HuH-7.5 (cell line): ENCODE measurements at regions not wholly inside any gene's neighbourhood (a gene's known extent, or its start where the extent isn't known, plus 50 kb on each side); places are given as distances from the start of the nearest gene placed in this dataset.

Experiments
- DNase-seq: peaks from one replicate; pipeline ENCODE4 v3.0.0; 2011; ENCODE audit warnings: low spot score

DNA sequence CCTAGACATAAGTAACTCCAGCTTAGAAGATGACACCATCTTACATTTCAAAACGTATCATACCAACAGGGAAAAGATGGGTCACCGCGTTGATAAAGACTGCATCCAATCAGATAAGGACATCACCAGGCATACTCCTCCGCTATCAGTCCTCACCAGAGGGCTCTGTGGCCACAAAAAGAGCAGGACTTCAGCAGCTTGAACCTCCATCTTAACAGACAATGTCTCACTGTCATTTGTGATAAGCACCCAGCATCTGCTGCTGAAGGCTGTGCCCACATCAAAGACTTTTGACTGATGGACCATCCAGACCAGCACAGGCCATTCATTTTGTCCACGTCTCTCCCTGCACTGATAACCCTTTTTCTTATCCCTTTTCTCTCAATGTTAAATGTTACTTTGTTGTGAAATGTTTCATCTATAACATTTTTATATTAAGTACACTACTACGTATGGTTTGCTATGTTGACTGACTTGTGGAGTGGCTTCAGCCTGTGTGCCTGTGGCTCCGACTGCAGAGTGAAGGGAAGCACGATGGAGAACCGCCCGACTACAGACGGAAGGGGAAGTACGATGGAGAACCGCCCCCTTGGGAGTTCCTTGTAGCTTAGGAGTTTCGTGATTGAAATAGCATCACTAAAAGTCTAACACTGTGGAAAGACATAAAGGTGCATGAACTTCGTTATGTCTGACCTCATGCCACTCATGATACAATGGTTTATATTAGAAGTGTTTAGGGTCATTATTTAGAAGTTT is 595.4 kb upstream of the AGA start:
- no peak for DNase-seq

DNA sequence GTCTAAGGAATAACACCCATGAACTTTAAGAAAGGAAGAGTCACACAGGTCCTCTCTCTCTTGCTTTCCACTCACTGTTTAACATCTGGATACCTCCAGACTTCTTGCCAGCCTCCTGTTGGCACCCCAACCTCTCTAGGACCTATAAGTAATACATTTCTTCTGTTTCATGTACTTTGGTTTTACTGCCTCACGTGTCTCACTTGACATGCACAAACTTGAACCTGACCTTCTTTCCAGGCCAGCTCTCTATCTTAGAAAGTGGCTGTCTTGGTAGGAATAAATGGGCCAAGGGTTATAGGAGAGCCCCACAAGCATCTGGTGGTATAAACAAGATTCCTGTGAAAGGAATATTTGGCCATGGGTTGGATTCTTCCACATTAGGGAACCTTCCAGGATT is 614.8 kb upstream of the AGA start:
- no peak for DNase-seq

DNA sequence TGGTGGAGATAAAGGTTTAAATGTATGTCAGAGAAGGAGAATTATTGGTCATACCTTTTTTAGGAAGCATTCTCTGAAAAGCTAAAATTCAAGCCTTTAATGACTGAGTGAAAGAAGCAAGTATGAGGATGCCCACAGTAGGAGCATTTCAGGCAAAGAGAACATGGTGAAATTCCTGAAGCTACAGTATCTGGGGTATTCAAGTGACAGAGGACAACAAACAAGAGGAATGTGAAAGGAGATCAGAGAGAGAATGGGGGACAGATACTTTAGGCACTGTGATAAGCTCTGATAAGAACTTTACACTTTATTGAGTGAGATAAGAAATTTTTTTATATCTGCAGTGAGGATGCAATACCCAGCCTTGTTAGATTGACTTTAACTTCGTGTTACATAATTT is 621.3 kb upstream of the AGA start:
- DNase-seq = no peak

DNA sequence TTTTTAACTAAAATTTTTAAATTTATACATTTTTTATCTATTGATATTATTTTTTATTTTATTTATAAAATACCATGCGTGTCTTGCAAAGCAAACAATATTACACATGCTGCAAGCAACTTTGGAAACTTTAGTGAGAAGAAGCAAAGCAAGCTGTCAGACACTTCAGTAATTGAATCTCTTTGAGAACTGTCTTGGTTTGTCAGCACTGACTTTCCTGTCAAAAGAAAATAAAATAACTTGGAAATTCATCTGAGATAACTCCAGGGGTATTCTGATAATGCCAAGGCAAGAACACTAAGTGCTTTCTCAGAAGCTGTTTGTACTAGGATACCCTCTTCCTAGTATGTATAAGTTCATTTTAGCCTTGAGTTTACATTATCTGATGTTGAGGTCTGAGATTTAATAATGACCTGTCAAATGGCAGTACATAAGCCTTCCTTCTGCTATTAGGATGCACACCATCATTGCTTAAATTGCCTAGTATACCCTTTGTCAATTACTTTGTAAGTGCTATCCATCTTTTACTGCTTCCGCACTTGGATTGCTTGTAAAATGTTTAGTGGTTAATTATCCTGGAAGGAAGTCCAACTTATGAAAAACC is 624.2 kb upstream of the AGA start:
- DNase-seq = no peak

DNA sequence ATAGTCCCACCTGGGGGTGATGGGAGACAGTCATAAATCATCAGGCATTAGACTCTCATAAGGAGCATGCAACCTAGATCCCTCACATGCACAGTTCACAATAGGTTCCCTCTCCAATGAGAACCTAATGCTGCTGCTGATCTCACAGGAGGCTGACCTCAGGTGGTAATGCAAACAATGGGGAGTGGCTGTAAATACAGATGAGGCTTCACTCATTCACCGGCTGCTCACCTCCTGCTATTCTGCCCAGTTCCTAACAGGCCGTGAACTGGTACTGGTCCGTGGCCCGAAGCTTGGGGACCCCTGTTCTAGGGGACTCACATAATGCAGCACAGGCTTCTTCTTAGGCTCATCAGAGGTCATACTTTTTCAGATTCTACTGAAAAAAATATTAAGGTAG is 625.9 kb upstream of the AGA start:
- no peak for DNase-seq

DNA sequence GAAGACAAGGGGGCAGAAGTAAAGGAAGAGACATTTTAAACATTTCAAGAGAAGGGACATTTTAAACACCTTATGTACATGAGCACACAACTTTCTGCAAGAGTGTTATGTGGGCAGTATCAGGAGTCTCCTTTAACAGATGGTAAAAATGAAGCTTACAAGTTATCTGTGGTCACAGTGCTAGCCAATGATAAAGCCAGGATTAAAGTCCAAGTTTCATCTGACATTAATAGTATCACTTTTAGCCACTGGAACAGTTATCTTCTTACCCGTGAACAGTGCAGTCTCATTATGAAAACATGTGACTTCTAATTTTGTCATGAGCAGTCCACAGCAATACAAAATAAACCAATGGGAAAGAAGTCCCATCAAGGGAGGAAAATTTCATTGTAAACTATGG is 627.9 kb upstream of the AGA start:
- no peak for DNase-seq

DNA sequence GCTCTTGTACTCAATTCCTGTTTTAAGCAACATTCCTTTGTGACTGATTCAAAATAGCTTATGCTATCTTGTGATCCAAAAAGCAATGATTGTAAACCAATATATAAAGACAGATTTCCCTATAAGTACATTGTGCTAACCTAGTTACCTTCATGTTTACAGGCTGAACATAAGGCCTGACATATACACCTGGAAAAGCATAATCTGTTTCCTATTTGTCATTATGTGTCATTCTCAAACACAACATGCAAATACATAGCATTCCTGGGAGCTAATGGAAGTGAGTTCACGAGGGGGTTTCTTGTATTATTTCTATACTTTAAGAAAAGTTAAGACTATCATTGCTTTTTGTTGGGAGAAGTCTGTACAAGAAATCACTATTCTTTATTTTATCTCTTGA is 638.1 kb upstream of the AGA start:
- DNase-seq = no peak

DNA sequence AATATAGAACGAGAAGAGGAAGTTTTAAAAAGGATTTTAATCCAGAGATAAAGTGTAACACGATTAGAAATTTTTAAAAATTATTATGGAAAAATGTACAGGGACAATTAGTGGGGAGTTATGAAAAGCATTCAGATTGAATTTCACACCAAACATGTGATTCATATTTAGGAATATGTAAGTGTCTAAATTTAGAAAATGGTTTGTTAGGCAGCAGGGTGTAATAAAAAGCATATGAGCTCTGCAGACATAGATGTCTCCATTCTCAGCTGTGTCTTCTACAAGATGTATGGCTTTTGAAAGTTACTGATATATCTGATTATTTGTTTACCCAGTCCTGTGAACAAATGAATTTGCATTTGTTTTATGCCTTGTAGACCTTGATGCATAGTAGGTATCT is 638.9 kb upstream of the AGA start:
- DNase-seq = no peak

DNA sequence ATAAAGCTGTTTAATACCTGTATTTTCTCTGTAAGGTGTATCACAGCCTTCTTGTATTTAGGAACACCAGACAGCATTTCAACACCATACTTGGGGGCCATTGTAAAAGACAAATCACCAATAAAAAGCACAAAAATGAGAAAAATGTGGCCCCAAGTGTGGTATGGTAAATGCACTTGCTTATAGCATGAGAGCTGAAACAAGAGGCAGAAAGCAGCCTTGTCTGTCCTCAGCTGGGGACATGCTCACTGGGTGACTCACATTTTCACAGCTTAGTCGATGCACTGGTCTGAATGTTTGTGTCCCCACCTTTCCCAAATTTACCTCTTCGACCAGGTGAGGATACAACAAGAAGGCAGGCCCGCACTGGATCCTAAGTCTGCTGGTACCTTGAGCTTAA is 639.7 kb upstream of the AGA start:
- DNase-seq = no peak

DNA sequence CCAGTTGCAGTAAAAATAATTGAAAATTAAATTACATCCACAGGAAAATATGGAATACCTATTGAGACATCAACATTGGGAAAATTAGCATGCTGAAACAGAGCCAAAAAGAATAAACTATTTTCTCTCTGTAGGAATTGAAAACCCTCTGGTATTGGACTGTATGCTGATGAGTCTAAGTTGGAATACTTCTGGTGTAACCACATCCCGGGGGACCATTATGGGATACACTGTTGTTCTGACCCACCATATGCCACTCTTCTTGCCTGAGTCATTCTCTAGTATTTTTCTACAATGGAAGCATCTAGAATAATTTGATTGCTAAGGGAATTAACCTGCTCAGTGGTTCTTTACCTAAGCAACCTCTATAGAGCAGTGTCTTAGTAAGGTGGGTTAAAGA is 640.7 kb upstream of the AGA start:
- DNase-seq = no peak

DNA sequence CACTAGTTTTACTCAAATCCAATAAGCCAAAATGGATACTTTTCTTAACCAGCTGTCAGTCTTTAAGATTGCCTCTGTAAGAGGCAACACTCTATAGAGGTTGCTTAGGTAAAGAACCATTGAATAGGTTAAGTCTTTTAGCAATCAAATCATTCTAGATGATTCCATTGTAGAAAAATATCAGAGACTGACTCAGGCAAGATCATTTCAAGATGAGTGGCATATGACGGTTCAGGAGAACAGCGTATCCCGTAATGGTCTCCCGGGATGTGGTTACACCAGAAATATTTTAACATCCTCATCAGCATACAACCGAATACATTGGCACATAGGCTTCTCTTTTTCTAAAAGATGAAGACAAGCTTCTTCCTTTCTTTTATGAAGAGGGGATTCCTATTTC is 641.7 kb upstream of the AGA start:
- DNase-seq = no peak

DNA sequence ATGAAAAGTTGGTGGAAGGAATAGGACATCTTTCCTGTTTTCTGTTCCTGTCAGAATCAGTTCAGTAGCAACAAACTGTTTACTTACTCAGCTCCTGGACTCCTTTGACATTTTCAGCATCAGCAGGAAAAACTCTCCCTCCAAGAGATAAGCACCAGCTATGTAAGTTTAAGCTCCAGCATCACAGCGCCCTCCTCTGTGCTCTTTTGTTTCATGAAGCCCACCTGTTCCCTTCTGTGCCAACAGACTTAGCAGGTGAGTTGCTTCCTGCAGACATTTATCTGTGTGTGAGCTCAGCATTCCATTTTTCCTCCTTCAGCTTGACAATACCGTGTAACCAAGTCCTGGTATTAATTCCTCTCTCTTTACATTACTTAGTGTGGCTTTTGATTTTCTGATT is 644.1 kb upstream of the AGA start:
- no peak for DNase-seq

DNA sequence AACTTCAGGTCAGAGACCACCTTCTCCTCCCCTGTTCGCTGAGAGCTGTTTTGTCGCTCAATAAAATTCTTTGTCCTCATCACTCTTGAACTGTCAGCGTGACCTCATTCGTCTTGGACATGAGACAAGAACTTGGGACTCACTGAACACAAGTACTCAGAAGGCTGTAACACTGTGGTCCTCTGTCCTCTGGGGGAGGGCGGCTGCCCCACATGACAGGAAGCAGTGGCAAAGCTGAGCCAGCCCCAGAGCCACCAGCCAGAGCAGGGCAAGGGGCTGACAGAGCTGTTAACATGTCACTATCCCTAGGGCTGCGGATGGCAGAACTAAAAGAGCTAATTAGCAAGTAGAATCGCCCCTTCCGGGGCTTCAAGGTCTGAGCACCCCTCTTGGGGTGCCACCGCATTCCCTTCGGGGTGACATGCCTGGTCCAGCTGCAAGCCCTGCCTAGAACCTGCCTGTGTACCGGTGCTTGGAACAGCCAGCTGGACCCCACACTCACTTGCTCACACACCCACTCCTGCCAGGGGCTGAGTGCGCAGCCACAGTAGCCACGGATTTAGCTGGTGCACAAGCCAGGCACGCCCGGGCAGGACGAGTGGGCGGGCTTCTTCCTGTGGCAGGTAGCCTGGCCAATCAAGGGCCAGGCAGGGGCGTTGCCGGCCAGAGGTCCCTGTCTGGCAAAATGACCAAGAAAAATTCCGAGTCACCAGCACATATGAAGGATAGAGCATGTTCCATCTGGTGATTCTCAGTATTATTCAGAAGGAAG is 648.6 kb upstream of the AGA start:
- DNase-seq = no peak

DNA sequence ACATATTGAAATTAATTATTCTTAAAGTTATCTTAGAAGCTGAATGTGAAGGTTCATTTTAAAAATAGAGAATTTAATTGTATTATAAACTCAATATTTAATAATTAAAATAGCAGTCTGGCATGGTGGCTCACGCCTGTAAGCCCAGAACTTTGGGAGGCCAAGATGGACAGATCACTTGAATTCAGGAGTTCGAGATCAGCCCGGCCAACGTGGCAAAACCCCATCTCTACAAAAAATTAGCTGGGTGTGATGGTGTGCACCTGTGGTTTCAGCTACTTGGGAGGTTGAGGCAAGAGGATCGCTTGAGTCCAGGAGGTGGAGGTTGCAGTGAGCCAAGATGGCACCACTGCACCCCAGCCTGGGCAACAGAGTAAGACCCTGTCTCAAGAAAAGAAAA is 659.9 kb upstream of the AGA start:
- DNase-seq = no peak

DNA sequence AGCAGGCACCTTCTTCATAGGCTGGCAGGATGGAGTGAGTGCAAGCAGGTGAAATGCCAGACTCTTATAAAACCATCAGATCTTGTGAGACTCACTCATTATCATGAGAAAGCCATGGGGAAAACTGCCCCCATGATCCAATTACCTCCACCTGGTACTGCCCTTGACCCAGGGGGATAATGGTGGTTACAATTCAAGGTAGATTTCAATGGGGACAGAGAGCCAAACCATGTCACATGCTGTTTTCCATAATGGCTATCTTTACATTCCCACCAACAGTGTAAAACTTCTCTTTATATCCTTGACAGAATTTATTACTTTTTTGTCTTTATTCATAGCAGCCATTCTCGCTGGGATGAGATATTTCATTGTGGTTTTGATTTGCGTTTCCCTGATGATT is 663.0 kb upstream of the AGA start:
- DNase-seq = no peak

DNA sequence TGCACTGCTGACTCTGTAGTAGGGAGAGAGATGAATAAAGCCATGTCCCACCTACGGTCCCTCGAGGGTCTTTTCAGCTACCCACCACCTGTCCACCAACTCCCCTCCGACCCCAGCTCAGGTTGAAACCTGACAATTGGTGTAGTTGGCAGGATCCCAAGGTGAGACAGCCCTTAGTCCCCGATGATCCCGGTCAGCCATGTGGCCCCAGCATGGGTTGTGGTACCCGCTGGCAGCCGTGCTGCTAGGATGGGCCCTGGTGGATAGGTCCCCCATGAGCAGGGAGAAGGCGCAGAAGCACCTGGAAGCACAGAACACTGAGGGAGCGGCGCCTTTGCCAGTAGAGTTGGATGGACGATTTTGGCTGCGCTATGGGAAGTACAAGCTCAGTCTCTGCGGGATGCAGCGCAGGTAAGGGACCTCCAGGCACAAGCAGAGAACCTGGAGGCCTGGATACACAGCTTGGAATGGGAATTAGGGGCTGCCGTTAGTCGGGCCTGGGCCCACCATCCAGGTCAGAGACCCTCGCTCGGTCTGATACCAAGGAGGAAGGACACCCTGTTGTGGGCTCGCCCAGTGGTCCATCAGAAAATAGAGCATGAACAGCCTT is 694.6 kb upstream of the AGA start:
- DNase-seq = no peak

DNA sequence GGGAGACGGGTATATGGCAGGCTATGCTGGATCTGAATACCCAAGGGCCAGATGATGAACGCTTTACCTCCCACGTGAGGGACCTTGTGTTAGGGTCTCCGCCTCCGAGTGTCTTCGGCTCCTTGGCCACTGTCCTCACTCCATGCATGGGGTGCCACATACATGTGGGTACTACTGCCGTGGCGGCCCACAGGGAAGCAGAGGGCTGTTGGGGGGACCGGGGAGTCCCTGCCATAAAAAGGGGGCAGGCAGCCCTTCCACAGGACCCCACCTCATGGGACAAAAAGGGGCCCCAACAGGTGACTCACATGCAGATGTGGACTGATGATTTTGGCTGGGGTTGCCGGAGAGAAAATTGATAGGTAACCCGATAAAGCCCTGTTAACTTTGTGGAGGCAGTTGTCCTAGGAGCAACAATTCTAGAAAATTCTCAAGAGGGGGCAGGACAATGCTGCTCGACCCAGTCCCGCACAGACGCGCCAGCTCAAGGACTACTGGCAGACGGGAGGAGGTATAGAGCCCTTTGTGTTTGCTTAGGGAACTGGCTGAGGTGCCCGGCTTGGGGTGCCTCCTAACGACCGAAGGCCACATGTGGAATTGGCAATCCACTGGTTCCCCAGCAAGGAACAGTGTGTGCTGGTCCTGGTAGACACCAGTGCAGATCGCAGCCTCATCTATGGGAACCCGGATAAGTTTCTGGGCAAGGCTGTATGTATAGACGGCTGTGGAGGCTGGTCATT is 695.7 kb upstream of the AGA start:
- DNase-seq = no peak

DNA sequence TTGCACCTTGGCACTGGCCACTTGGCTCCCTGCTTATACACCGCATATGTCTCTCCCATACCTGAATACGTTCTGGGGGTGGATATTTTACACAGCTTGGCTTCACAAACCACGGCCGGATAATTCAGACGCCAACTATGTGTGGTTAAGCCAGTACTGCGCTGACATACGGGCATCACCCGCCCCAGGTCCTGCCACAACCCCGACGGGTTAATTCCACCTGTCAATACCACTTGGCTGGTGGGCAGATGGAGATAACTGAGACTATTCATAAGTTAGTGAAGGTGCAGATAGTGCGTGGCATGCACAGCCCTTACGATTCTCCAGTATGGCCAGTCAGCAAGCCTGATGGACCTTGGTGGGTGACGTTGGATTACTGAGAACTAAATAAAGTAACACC is 696.3 kb upstream of the AGA start:
- DNase-seq = no peak

DNA sequence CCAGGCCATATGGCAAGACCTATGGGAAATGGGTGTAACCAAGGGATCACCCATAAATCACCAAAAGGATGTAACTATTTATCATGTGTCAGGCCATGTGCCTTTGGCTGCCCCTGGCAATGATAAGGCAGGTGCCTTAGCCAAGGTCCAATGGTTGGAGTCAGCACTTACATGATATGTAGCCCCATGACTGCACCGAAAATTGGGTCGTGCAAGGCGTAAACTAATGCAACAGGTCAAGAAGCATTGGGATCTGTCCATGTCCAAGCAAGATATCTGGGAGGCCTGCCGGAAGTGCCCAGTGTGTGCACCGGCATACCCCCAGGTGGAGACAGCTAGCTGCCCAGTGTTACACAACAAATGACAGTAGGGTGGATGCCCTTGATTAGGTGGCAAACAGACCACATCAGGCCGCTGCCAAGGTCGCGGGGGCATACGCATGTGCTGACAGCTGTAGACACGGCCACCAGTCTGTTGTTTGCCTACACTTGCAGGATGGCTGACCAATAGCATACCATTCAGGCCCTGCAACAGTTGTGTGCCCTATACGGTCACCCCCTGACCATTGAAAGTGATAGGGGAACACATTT is 698.2 kb upstream of the AGA start:
- DNase-seq = no peak

DNA sequence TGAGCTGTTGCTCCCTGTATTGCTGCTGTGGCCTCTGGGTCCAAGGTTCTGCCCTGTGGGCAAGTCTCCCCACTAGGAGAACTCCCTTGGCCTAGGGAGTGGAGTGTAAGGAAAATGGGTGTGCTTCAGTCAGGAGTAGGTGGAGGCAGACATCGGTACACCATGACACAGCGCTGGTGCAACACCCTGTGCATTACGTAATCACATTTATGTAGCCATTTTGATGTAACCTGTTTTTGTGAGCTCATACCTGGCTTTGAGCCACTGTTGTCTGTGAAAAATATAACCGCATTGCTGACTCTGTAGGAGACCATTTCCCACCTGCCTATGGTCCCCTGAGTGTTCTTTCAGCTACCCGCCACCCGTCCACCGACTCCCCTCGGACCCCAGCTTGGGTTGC is 700.5 kb upstream of the AGA start:
- no peak for DNase-seq

DNA sequence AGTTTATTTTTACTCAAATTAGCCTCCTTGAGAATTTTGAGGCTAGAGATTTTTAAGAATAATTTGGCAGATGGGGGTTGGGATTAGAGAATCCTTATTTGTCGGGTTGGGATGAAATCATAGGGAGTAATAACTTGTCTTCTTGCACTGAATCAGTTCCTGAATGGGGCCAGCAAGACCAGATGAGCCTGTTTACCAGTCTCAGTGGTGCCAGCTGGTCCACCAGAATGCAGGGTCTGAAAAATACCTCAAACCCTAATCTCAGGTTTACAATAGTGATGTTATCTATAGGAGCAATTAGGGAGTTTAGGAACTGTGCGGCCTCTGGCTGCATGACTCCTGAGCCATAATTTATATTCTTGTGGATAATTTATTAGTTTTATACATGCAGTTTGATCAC is 705.9 kb upstream of the AGA start:
- no peak for DNase-seq
